Activated CD8-positive, alpha-beta memory T cell treated with anti-CD3 and anti-CD28 coated beads for 4 hours (primary cell): ENCODE measurements at regions not wholly inside any gene's neighbourhood (a gene's known extent, or its start where the extent isn't known, plus 50 kb on each side); places are given as distances from the start of the nearest gene placed in this dataset.
"Not testable (repeated sequence)": the region's sequence is repeated elsewhere in the genome, so short reads cannot be mapped to it uniquely, and the experiment has no call there.

Experiments used
- DNase-seq, 2 donors: peaks; one replicate each; pipeline ENCODE4 v3.0.0-alpha.2; 2020; ENCODE audit warnings: low read depth in 2 of 2

- no peak for DNase-seq
These were observed 900.9 kb downstream of the RAB28 start for GRCh38 chr4:12583275-12583674.

- no peak for DNase-seq
These were observed 903.4 kb downstream of the RAB28 start for GRCh38 chr4:12580787-12581186.

- DNase-seq, result no peak
These were observed 905.0 kb downstream of the RAB28 start for GRCh38 chr4:12579172-12579571.

GRCh38 chr4:12576409-12576808, 907.7 kb downstream of the RAB28 start:
- no peak for DNase-seq

GRCh38 chr4:12573716-12574115, 910.4 kb downstream of the RAB28 start:
- DNase-seq, result no peak

- DNase-seq, result no peak
These were observed 921.5 kb downstream of the RAB28 start for GRCh38 chr4:12562476-12563140.

GRCh38 chr4:12562021-12562420, 922.1 kb downstream of the RAB28 start:
- no peak for DNase-seq

GRCh38 chr4:12555011-12555410, 929.1 kb downstream of the RAB28 start:
- no peak for DNase-seq

- DNase-seq, result no peak
These were observed 935.5 kb downstream of the RAB28 start for GRCh38 chr4:12548678-12549077.

GRCh38 chr4:12545812-12546211, 938.3 kb downstream of the RAB28 start:
- no peak for DNase-seq

- no peak for DNase-seq
These were observed 946.0 kb downstream of the RAB28 start for GRCh38 chr4:12538162-12538561.

- DNase-seq, result no peak
These were observed 949.5 kb downstream of the RAB28 start for GRCh38 chr4:12534684-12535083.

GRCh38 chr4:12519426-12519825, 964.7 kb downstream of the RAB28 start:
- no peak for DNase-seq

GRCh38 chr4:12507868-12508481, 976.2 kb downstream of the RAB28 start:
- DNase-seq, result no peak

- no peak for DNase-seq
These were observed 983.7 kb downstream of the RAB28 start for GRCh38 chr4:12500409-12500808.

- DNase-seq, result no peak
These were observed 984.4 kb downstream of the RAB28 start for GRCh38 chr4:12499693-12500092.

GRCh38 chr4:12495211-12495610, 988.9 kb downstream of the RAB28 start:
- no peak for DNase-seq

GRCh38 chr4:12492730-12493393, 991.3 kb downstream of the RAB28 start:
- DNase-seq, result no peak

GRCh38 chr4:12488672-12489071, 995.5 kb downstream of the RAB28 start:
- DNase-seq, result no peak

- DNase-seq, result no peak
These were observed 997.1 kb downstream of the RAB28 start for GRCh38 chr4:12487000-12487399.

- DNase-seq, result no peak
These were observed 1012.1 kb downstream of the RAB28 start for GRCh38 chr4:12472087-12472486.

GRCh38 chr4:12471193-12471592, 1012.9 kb downstream of the RAB28 start:
- DNase-seq, result no peak

GRCh38 chr4:12461576-12461975, 1022.6 kb downstream of the RAB28 start:
- DNase-seq, result not testable (repeated sequence)
